Fibroblast of mammary gland (primary cell): ENCODE measurements at regions not wholly inside any gene's neighbourhood (a gene's known extent, or its start where the extent isn't known, plus 50 kb on each side); places are given as distances from the start of the nearest gene placed in this dataset.

Experiments
- DNase-seq: peaks from one replicate; pipeline ENCODE4 v3.0.0-alpha.2; 2010; ENCODE audit warnings: low read depth
- H3K4me3 ChIP-seq: 2 replicates; pipeline ENCODE4 v1.5.1; 2011; ENCODE audit warnings: low read depth, mild to moderate bottlenecking, low read length, moderate library complexity; ENCODE audit not compliant: control insufficient read depth
- CTCF ChIP-seq: conservative IDR thresholded peaks from 2 replicates; pipeline ENCODE4 v1.5.1; 2011; ENCODE audit warnings: low read depth, low read length, inconsistent platforms; ENCODE audit not compliant: control insufficient read depth, insufficient read depth

- H3K4me3 ChIP-seq = no peak overlapping the region
- no peak for TF ChIP-seq CTCF
- no peak for DNase-seq
Measured at GRCh38 chr6:102981490-102982015, 1588.0 kb downstream of the GRIK2 start.

GRCh38 chr6:102980951-102981350 lies 1587.4 kb downstream of the GRIK2 start:
- no peak for TF ChIP-seq CTCF
- no peak overlapping the region for H3K4me3 ChIP-seq
- DNase-seq = no peak

GRCh38 chr6:102961902-102962301 lies 1568.4 kb downstream of the GRIK2 start:
- DNase-seq = no peak
- TF ChIP-seq CTCF = no peak
- no peak overlapping the region for H3K4me3 ChIP-seq

- TF ChIP-seq CTCF = no peak
- no peak overlapping the region for H3K4me3 ChIP-seq
- no peak for DNase-seq
Measured at GRCh38 chr6:102950967-102951366, 1557.5 kb downstream of the GRIK2 start.

GRCh38 chr6:102944475-102944874 lies 1551.0 kb downstream of the GRIK2 start:
- H3K4me3 ChIP-seq = no peak overlapping the region
- TF ChIP-seq CTCF = no peak
- no peak for DNase-seq

- DNase-seq = no peak
- TF ChIP-seq CTCF = no peak
- H3K4me3 ChIP-seq = no peak overlapping the region
Measured at GRCh38 chr6:102942206-102942605, 1548.7 kb downstream of the GRIK2 start.

GRCh38 chr6:102936959-102937358 lies 1543.5 kb downstream of the GRIK2 start:
- no peak for TF ChIP-seq CTCF
- H3K4me3 ChIP-seq = no peak overlapping the region
- no peak for DNase-seq
